ENCODE measurements at regions not wholly inside any gene's neighbourhood (a gene's known extent, or its start where the extent isn't known, plus 50 kb on each side); places are given as distances from the start of the nearest gene placed in this dataset.

DNA sequence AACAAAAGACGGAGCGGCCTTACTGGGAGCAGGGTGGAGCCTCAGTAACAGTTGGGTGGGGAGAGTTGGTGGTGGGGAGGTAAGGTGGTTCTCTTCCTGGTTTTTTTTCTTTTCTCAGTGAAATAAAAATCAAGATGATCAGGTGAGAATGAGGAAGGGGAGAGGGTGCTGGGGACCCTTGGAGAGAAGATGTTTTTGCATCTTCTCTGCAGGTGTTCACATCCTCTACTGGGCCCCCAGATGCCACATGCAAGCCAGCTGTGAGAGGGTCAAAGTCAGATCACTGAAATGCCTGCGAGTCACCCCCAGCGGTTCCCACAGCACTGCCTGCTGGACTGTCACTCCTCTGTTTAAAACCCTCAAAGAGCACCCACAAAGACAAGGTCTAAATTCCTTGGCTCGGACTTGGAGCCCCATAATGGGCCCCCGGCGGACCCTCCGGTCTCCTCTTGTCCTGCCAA, 69.8 kb upstream of the FHL2 start:
- Histone ChIP-seq H2AFZ (no peak overlapping the region), H3K27ac (no peak overlapping the region), H3K4me3 (ENCODE audit: low read depth, low read length) (no peak overlapping the region), H3K9me3 (ENCODE audit: control insufficient read depth, low read length) (no peaks in the 10 kb centered on the region), H3K36me3 (ENCODE audit: control insufficient read depth, insufficient read depth, low read length) (no peaks in the 10 kb centered on the region), H3K4me2 (ENCODE audit: low read length) (no peak overlapping the region), H3K9ac (no peak overlapping the region), H3K4me1 (no peaks in the 10 kb centered on the region), H3K27me3 (ENCODE audit: control insufficient read depth, insufficient read depth, low read length) (no peaks in the 10 kb centered on the region), H3K79me2 (no peaks in the 10 kb centered on the region)
- TF ChIP-seq, protein P1, sequence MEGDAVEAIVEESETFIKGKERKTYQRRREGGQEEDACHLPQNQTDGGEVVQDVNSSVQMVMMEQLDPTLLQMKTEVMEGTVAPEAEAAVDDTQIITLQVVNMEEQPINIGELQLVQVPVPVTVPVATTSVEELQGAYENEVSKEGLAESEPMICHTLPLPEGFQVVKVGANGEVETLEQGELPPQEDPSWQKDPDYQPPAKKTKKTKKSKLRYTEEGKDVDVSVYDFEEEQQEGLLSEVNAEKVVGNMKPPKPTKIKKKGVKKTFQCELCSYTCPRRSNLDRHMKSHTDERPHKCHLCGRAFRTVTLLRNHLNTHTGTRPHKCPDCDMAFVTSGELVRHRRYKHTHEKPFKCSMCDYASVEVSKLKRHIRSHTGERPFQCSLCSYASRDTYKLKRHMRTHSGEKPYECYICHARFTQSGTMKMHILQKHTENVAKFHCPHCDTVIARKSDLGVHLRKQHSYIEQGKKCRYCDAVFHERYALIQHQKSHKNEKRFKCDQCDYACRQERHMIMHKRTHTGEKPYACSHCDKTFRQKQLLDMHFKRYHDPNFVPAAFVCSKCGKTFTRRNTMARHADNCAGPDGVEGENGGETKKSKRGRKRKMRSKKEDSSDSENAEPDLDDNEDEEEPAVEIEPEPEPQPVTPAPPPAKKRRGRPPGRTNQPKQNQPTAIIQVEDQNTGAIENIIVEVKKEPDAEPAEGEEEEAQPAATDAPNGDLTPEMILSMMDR (IDR thresholded peaks at IDR 0.05), result no peak

DNA sequence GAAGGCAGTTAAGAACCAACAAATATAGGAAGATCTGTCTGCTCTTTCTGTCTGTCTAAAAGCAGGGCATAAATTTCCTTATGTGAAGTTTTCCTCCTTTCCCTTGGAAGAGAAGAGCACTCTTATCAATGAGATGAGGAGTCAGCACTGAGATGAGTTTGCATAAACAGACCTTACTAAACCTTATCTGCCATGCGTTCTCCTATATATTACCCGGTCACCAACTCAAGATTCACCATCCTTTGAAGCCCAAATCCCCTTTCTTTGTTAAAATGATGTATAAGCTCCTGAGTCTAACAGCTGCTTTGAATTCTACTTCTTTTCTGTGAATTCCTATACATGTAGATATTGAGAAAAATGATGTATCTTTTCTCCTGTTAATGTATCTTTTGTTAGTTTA, 65.5 kb upstream of the FHL2 start:
- no peak overlapping the region for H3K27ac ChIP-seq
- TF ChIP-seq, protein P1 (IDR thresholded peaks at IDR 0.05), result no peak
- no peak overlapping the region for H3K4me3 ChIP-seq (ENCODE audit: low read depth, low read length)
- H3K79me2 ChIP-seq, result no peaks in the 10 kb centered on the region
- no peaks in the 10 kb centered on the region for H3K4me1 ChIP-seq
- H3K4me2 ChIP-seq (ENCODE audit: low read length), result no peak overlapping the region
- H3K9ac ChIP-seq, result no peak overlapping the region
- H2AFZ ChIP-seq, result no peak overlapping the region
- H3K9me3 ChIP-seq (ENCODE audit: control insufficient read depth, low read length), result no peaks in the 10 kb centered on the region
- H3K27me3 ChIP-seq (ENCODE audit: control insufficient read depth, insufficient read depth, low read length), result no peaks in the 10 kb centered on the region
- no peaks in the 10 kb centered on the region for H3K36me3 ChIP-seq (ENCODE audit: control insufficient read depth, insufficient read depth, low read length)

DNA sequence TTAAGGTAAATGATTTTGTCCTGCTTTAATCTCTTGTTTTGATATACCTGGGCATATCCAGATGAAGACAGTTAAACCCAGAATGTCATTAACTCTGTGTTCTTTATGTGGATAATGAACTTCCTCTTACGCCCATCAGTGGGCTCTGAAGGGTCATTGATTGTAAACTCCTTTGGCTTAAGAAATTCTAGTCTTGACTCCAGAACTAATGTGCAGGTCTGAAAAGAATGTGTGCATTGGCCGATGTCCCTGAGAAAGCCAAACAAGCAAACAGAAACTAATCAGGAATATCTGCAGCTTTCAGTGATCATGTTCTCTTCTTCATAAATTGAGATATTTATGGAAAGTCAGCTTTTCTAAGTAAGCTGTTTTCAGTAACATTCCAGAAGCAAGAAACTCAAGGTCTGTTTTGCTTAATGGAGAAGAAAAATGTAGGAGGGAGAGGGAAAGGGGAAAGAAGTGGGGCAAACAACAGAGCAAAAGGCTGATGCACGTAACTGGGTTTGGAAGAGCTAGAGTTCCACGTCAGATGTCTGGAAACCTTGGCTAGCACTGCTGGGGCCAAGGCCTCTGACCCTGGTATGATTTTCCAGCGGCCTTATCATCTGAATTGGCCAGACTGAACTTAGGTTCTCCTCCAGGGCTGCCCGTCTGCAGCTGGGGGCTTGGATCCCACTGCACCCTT, 61.3 kb upstream of the FHL2 start:
- Histone ChIP-seq H3K27me3 (ENCODE audit: control insufficient read depth, insufficient read depth, low read length) (no peaks in the 10 kb centered on the region), H3K4me2 (ENCODE audit: low read length) (no peak overlapping the region), H3K4me3 (ENCODE audit: low read depth, low read length) (no peak overlapping the region), H3K27ac (no peak overlapping the region), H3K4me1 (no peaks in the 10 kb centered on the region), H3K36me3 (ENCODE audit: control insufficient read depth, insufficient read depth, low read length) (no peaks in the 10 kb centered on the region), H3K9ac (no peak overlapping the region), H3K79me2 (no peaks in the 10 kb centered on the region), H2AFZ (no peak overlapping the region), H3K9me3 (ENCODE audit: control insufficient read depth, low read length) (no peaks in the 10 kb centered on the region)
- TF ChIP-seq, protein P1 (IDR thresholded peaks at IDR 0.05), result no peak

DNA sequence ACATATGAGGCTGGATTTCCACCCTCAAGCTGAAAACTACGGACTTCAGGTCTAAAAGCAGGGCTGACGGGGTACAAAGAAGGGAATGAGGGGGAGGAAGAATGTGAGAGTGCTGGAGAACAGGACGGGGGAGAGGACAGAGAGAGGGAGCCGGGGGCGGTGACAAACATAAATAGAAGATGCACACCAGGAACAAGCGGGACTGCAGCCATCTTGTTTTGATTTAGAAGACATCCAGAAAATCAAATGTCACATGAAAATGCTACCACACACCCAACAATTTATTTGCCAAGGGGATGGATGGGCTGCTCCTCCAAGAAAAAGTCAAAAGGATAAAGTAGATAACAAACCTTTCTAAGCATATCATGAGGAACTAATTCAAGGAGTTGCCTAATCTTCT, 59.2 kb upstream of the FHL2 start:
- no peak overlapping the region for H3K4me2 ChIP-seq (ENCODE audit: low read length)
- no peak overlapping the region for H3K9ac ChIP-seq
- TF ChIP-seq, protein P1 (IDR thresholded peaks at IDR 0.05), result no peak
- no peak overlapping the region for H3K27ac ChIP-seq
- no peak overlapping the region for H2AFZ ChIP-seq
- H3K79me2 ChIP-seq, result no peaks in the 10 kb centered on the region
- no peaks in the 10 kb centered on the region for H3K36me3 ChIP-seq (ENCODE audit: control insufficient read depth, insufficient read depth, low read length)
- H3K9me3 ChIP-seq (ENCODE audit: control insufficient read depth, low read length), result no peaks in the 10 kb centered on the region
- no peaks in the 10 kb centered on the region for H3K4me1 ChIP-seq
- H3K4me3 ChIP-seq (ENCODE audit: low read depth, low read length), result no peak overlapping the region
- H3K27me3 ChIP-seq (ENCODE audit: control insufficient read depth, insufficient read depth, low read length), result no peaks in the 10 kb centered on the region

DNA sequence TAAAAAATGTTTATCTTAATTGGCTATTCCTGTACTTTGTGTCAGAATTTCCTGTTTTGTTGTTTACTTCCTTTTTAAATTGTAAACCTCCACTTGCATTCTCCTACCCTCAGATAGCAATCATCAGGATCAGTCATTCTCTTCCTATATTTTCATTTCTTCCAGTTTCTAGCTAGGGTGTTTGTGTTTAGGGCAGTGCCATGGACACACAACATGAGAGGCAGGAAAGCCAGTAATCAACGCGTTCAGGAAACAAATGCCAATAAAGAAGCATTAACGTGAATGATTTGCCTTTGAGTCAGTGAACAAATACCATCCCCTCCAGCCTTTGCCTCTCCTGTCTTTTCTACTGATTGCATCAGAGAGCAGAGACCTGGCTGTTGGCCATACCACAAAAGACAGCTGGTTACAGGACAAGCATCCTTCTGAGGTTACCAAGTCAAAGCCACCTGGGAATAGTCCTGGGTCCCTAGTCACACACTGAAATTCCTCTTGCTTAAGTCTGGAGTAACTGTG, 56.7 kb upstream of the FHL2 start:
- H3K4me3 ChIP-seq (ENCODE audit: low read depth, low read length), result no peak overlapping the region
- no peak overlapping the region for H3K27ac ChIP-seq
- TF ChIP-seq, protein P1 (IDR thresholded peaks at IDR 0.05), result no peak
- H3K4me2 ChIP-seq (ENCODE audit: low read length), result no peak overlapping the region
- H3K79me2 ChIP-seq, result no peaks in the 10 kb centered on the region
- H3K9ac ChIP-seq, result no peak overlapping the region
- no peaks in the 10 kb centered on the region for H3K27me3 ChIP-seq (ENCODE audit: control insufficient read depth, insufficient read depth, low read length)
- H2AFZ ChIP-seq, result no peak overlapping the region
- no peaks in the 10 kb centered on the region for H3K4me1 ChIP-seq
- H3K36me3 ChIP-seq (ENCODE audit: control insufficient read depth, insufficient read depth, low read length), result no peaks in the 10 kb centered on the region
- no peaks in the 10 kb centered on the region for H3K9me3 ChIP-seq (ENCODE audit: control insufficient read depth, low read length)
